Islet precursor cell (in vitro differentiated cells): ENCODE measurements at regions not wholly inside any gene's neighbourhood (a gene's known extent, or its start where the extent isn't known, plus 50 kb on each side); places are given as distances from the start of the nearest gene placed in this dataset.
"Not testable (repeated sequence)": the region's sequence is repeated elsewhere in the genome, so short reads cannot be mapped to it uniquely, and the experiment has no call there.

ENCODE experiments used
- DNase-seq: peaks from one replicate; pipeline ENCODE4 v3.0.0-alpha.2; 2018

DNA sequence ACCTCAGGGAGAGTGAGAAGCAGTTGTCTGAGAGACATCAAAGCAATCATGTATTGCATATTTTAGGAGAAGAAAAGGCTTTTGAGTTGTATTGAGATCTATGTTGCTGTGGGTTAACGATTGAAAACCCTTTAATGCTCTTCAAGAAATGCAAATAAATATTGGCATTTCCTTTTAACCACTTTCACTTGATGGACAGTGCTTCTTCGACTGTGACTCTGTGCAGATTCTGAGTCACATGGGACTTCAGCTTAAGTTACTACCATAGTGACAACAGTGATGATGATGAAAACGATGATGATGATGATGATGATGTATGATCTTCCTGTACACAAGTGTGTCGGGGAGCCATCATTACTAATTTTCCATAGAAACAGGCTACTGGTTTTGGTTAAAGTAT is 181.8 kb downstream of the AKAIN1 start:
- no peak for DNase-seq

DNA sequence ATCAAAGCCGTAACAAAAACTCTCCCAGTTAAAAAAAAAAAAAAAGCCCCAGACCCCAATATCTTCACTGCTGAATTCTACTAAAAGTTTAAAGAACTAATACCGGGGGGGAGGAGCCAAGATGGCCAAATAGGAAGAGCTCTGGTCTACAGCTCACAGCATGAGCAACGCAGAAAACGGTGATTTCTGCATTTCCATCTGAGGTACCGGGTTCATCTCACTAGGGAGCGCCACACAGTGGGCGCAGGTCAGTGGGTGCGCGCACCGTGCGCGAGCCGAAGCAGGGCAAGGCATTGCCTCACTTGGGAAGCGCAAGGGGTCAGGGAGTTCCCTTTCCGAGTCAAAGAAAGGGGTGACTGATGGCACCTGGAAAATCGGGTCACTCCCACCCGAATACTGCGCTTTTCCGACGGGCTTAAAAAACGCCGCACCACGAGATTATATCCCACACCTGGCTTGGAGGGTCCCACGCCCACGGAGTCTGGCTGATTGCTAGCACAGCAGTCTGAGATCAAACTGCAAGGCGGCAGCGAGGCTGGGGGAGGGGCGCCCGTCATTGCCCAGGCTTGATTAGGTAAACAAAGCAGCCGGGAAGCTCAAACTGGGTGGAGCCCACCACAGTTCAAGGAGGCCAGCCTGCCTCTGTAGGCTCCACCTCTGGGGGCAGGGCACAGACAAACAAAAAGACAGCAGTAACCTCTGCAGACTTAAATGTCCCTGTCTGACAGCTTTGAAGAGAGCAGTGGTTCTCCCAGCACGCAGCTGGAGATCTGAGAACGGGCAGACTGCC is 192.8 kb downstream of the AKAIN1 start:
- DNase-seq = peak; percentile 74

DNA sequence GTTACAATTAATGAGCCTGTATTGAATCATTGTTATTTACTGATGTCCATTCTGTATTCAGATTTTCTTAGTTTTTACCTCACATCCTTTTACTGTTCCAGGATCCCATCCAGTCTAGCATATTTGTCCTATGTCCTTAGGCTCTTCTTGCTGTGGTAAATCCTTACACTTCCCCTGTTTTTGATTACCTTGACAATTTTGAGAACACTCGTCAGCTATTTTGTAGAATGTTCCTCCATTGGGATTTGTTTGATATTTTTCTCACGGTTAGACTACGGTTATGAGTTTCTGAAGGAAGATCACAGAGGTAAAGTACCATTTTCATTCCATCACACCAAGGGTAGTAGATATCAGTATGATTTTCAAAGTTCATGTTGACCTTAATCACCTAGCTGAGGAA is 202.3 kb downstream of the AKAIN1 start:
- DNase-seq = no peak

DNA sequence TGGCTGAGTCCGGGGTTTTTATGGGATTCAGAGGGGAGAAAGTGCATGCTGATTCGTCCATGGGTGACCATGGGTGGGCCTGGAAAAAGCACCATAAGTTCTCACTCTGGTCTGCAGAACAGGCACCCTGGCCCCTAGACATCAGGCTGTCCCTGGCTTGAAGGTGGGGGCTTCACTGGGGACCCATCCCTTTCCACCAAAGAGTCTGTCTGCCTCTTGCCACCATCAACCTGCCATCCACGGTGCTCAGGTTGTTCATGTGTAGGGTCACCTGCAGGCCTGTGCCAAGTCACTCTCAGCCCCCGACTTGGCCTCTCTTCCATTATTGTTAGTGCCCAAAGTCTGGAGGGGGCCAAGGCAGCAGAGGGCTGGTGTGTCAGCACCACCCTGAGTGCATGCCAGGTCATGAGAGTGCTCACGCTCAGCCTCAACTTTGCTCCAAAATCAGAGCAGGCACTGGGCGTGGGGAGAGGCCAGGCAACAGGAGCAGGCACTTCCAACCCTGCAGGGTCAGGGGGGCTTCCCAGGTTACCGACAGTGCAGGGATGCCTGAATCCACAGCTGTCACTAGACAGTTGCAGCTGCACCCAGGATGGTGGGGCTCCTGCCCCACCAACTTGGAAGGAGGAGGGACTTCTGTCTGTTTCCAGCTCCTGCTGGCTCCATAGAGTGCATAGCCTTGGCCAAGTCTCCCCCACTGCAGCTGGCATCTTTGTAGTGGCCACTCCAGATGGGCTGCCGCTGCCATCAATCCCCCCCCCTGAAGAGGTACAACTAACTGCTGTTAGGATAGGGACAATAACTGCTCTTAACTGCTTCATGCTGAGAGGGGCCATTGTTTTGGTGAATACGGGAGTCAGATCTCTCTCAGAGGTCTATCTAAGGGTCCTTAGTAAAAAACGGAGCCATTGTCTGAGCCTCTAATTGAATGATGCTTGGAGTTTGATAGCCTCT is 209.3 kb downstream of the AKAIN1 start:
- peak; percentile 40 for DNase-seq

DNA sequence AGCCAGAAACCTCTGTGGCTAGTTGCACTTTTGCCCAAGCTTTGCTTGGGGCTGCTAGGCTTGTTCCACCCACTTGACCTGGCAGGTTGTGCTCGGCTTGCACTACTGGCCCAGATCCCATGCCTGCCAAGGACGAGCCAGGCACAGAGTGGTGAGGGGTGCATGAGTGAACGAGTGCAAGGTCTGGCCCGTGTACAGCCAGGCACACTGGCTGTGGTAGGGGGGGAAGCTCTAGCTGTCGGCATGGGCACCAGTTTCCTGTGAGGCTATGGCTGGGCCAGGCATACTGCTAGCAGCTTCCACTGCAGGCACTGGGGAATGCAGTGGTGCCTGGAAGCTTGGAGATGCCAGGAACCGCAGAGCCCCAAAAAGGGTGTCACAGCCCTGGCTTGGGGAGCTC is 210.4 kb downstream of the AKAIN1 start:
- DNase-seq = peak; percentile 29

DNA sequence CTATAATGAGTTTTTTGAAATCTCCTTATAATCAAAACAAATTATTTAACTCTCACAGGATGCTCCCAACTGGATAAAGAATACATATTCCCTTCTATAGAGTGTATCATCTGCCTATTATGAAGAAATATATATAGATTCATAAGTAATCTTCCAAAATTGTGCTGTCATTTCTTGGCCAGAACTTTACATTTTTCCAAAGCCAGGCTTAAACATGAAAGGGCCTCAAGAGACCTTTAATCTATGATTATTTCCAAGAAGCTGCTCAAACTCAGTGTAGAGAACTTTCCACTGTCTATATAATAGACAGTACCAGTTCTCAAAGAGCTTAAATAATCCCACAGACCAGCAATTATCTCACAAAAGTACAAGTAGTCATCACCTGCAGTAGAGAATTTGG is 211.0 kb downstream of the AKAIN1 start:
- no peak for DNase-seq

DNA sequence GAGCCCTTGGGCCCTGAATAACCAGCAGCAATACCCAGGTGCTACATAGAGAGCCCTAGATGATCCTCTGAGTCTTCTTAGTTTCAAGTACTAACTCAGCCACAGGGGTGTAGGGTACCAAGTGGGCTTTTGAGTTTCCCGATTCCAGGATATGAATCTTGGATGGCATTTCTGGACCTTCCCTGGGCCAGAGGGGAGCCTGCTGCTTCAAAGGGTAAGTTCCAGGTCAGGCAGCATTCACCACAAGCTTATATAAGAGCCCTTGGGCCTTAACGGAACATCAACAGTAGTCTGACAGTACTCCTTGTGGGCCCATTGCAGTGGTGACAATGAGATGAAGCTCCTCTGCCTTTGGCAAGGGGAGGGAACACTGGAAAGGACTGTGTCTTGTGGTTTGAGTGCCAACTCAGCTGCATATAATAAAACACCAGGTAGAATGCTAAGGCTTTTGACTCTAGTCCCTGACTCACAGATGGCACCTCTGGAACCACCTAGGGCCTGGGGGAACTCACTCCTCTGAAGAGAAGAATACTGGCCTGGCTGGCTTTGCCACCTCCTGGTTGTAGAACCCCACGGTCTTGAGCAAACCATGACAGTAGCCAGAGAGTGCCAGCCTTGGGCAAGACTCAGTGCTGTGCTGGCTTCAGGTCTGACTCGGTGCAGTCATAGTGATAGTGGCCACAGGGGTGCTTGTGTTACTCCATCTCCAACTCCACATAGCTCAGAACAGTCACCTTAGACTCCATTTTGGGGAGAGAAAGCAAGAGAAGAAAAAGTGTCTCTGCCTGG is 235.7 kb downstream of the AKAIN1 start:
- DNase-seq = no peak

DNA sequence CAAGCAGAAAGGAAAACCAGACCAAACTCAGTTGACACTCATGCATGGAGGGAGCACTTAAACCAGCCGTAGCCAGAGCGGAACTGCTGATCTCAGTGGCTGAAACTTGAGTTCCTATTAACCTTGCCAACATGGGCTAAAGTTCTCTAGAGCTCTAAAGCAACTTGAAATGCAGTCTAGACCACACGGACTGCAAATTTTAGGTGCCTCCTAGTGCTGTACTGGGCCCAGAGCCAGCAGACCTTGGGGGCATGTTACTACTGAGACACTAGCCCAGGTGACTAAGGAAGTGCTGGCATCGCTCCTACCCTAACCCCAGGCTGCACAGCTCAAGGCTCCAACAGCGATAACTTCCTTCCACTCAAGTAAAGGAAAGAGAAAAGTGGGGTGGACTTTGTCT is 236.5 kb downstream of the AKAIN1 start:
- DNase-seq = no peak

DNA sequence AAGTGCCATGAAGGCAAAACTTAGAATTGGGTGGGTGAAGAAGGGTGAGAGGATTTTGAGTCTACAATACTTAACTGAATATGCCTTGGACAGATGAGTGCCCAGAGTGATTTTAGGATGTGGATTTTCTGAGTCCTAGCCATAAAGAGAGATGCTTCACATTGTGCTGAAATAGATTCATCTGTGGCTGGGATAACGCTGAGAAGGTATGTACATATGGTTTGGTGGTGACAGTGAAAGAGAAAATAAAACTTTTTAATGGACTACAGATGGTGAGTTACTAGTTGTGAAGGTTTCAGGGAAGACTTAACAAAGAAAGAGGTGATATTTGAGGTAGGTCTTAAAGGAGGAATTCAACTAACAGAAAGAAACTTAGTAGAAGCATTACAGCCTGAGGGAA is 265.8 kb downstream of the AKAIN1 start:
- DNase-seq = no peak

DNA sequence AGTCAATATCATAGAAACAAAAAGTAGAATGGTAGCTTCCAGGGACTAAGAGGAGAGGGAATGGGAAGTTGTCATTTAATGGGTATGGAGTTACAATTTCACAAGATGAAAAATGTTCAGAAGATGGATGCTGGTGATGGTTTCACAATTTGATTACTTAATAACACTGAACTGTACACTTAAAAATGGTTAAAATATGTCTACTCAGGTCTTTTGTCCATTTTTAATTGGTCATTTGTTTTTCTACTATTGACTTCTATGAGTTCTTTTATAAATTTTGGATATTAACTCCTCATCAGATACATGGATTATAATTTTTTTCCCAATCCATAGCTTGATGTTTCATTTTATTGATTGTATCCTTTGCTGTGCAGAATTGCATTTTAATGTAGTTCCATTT is 275.5 kb downstream of the AKAIN1 start:
- no peak for DNase-seq

DNA sequence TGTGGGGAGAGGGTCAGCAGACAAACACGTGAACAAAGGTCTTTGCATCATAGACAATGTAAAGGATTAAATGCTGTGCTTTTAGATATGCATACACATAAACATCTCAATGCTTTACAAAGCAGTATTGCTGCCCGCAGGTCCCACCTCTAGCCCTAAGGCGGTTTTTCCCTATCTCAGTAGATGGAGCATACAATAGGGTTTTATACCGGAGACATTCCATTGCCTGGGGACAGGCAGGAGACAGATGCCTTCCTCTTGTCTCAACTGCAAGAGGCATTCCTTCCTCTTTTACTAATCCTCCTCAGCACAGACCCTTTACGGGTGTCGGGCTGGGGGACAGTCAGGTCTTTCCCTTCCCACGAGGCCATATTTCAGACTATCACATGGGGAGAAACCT is 279.5 kb downstream of the AKAIN1 start:
- DNase-seq = not testable (repeated sequence)

DNA sequence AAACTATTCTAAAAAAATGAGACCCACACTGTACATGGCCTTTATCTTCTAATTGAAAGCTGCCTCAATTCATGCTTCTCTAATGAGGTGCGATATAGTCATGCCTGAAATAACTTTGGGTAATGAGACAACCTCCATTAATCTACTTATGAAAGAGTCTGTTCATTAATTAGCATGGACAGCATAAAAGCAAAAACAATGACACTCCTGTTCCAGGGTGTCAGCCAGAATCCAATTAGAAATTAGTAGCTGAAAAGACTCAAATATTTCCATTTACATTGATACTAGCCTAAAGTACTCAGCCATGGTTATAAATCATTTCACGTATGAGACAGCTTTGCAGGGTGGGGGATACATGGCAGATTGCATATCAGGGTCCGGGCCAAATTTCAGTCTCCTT is 288.7 kb downstream of the AKAIN1 start:
- DNase-seq = no peak

DNA sequence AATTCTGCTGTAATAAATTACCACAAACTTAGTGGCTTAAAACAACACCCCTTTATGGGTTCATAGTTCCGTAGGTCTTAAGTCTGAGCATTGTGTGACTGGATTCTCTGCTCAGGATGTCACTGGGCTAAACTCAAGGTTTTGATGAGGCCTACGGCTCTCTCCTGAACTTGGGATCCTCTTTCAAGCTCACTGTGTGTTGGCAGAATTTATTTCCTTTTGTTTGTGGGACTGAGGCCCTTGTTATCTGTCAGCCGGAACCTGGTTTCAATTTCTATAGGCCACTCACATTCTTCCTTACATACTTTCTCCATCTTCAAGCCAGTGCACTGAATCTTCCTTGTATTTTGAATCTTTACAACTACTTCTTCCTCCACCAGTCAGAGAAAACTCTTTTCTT is 290.2 kb downstream of the AKAIN1 start:
- no peak for DNase-seq

DNA sequence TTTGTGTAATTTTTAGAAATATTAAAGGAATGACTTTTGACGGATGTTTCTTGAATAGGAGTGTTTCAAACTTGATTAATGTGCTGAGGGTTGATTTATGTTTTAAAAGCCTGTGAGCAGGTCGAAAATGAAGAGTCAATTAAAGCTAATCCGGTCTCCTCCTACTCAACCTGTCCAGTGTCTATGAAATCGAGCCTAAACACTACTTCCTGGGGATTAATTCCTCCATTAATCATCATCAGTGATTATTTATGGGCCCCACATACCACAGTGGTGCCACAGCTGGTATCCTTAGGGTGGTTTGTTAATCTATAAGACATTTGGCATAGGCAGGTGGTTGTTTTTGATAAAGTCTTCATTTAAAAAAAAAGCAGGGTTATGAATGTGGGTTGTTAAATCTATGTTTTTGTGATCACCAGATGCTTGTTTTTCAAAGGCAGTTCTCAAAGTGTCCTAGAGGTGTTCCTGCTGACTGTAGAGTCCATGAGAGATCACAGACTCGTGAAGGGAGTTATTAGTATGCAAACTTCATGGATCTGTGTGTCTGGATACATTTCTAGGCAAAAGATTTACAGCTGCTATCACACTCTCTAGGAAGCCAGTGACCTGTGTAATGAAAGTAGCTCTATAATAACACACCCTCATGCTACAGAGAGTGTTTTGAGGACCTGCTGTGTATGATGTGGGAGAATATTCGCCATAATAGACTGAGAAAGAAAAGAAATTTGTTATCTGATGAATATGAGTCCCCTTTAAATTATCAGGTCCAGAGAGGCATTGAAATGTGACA is 308.6 kb downstream of the AKAIN1 start:
- no peak for DNase-seq

DNA sequence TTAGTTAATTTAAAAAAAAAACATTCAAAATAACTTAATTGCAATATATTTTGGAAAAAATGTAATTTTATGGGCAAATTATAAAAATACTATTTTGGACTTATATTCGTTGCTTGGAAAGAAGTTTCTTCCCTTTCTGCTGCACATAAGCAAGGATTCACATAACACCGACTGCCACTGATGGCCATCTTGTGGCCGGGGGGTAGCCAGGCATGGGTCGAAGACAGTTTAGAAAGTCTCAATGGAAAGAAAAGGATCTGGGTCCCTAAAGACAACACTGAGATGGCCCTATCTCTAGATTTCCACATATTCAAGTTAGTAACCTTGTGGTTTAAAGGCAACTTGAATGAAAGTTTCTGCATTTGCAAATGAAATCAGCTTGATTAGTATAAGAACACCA is 318.6 kb downstream of the AKAIN1 start:
- DNase-seq = no peak

DNA sequence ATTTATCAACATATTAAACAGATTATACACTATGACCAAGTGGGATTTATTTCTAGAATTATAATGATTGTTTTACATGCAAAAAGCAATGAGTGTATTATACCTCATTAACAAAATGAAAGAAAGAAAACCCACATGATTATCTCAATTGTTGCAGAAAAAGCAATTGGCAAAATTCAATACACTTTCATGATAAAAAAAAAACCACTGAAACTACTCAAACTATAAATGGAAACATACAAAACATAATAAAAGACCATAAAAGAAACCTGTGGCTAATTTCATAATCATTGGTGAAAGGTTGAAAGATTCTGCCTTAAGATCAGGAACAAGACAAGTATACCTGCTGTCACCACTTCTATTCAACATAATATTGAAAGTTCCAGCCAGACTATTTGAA is 325.9 kb downstream of the AKAIN1 start:
- no peak for DNase-seq

DNA sequence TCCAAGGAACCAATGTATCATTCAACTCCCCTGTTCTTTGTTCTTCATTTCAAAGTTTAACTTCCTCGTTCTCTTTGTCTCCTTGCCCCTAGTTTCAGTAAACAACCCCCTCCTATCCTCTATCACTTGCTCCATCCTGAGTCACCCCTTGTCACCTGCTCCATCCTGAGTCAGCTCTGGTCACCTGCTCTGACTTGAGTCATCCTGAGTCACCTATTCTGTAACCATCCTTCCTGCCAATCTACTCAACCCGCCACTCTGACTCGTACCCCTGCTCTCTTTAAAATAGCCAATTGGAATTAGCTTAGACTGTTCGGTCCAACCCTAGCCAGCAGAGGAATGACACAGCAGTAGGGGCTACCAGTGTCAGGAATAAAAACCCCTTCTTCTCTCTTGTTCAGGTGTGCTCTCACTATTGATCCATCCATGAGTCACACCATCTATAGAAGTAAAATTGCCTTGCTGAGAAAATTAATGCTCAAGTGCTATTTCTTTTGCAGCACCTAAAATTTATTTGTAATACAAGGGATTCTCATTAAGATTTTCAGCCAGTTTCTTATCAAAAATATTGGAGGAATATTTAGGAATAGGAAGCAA is 326.8 kb downstream of the AKAIN1 start:
- DNase-seq = peak; percentile 87

DNA sequence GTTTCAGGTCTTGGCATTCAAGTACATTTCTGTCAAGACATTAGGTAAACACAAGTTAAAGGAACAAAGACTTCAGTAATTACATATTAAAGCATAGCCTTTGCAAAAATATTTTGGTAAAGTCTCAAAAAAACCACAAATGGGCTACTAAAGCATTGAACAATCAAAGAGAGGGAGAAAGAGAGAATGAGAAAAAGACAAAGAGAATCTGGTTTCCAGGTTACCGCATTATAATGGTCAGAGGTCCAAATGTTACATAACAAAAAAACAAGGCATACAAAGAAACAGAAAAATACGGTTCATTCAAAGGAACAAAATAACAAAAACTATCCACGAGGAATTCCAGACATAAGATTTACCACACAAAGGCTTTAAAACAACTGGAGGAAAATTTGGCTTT is 327.9 kb downstream of the AKAIN1 start:
- DNase-seq = no peak

DNA sequence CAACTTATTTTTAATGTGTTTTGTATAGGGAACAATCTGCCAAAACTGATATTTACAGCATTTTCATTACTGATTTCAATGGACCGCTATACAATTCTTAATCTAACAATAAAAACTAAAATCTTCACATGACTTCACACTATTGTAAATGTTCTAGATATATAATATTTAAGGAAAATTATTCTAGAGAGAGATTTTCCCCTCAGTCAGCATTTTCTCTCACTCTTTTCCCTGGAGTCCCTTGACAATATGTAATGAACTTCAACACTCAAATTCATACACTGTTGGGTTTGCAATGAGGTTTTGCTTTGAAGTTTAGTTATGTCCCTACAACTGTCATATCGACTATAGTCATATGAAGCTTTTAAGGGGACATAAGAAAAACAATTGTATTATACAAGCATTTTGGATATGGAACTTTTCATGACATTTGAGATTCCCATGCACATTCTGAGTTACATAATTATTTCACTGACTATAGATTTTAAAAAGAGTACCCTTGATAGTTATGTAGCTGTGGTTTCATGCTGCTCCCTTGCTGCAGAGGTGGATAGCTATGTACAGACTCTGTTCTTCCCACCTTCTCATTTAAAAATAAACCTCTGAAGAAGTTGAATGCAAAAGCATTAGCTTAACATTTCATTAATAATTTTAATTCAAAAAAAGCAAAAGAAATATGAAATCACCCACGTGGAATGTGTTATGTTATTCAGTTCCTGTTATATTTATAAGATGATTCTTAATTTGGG is 338.5 kb downstream of the AKAIN1 start:
- no peak for DNase-seq

DNA sequence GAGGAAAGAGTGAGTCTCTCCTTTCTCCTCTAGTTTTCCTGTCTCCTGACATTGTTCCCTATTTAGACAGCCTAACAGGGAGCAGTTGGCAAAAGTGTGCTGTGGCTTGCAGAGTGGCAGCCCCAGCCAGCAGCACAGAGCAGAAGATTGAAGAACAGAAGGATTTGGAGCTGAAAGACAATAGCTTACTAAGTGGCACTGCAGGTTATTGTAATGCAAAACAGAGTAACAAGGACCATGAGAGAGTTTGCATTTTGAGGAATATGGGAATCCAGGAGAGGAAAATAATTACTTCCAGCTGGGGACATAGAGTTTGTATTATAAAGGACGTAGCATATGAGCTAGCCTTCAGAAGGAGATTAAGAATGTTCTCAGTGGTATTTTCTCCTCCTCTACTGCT is 342.4 kb downstream of the AKAIN1 start:
- DNase-seq = no peak

DNA sequence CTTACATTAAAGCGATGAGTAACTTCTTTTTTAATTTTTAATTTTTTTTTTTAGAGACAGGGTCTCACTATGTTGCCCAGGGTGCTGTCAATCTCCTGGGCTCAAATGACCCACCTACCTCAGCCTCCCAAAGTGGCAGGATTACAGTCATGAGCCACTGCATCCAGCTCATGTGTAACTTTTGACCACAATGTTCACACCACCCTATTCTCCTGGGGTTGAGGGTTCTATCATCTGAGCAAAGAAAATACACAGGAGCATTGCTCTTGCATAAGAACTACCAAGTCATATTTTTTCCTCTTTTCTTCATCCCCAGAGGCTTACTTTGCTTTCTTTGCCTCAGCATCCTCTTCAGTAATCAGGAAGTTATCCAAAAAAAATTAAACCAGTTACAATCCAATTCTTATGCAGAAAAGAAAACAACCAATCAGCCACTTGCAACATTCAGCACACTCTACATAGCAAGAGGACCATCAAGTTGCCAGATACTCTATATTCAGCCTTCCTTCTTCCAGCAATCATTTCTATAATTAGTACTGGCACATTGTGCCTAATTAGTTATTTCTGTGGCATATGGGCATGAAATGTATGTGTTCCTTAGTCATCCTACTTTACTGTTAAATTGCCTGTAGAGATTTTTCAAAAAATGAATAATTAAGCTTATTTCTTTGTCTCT is 345.6 kb downstream of the AKAIN1 start:
- DNase-seq = no peak
